ENCODE measurements at regions not wholly inside any gene's neighbourhood (a gene's known extent, or its start where the extent isn't known, plus 50 kb on each side); places are given as distances from the start of the nearest gene placed in this dataset.
"Not testable (repeated sequence)": the region's sequence is repeated elsewhere in the genome, so short reads cannot be mapped to it uniquely, and the experiment has no call there.

- DNase-seq (ENCODE audit: low read depth) = no peak
Observed at GRCh38 chr6:113750151-113750855, 106.8 kb upstream of the MARCKS start.

DNA sequence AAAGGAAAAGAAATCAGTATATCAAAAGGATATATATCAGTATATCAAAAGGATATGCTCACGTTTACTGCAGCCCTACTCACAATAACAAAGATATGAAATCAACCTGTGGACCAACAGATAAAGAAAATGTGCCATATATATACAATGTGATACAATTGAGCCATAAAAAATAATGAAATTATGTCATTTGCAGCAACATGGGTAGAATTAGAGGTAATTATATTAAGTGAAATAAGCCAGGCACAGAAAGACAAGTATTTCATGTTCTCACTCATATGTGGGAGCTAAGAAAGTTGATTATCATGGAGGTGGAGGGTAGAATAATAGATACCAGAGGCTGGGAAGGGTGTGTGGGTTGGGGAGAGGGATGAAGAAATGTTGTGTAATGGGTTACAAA is 102.9 kb upstream of the MARCKS start:
- no peak for DNase-seq (ENCODE audit: low read depth)

GRCh38 chr6:113755449-113756289 is 101.5 kb upstream of the MARCKS start:
- DNase-seq (ENCODE audit: low read depth) = no peak

DNA sequence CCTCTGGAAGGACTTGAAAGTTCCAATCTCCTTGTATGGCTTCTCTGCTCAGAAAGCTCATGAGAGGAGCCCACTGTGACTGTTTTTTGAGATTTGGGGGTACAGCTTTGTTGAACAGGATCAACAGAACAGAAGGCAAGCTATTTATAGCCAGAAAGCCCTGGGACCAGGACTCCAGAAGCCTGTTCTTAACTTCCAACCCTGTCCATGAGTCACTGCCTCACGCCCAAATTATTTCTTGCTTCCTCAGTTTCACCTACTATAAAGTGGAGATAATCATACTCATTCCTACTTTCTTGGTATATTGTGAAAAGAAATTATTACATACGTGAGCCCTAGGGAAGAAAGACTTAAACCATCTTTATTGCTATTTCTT is 100.9 kb upstream of the MARCKS start:
- no peak for DNase-seq (ENCODE audit: low read depth)

DNA sequence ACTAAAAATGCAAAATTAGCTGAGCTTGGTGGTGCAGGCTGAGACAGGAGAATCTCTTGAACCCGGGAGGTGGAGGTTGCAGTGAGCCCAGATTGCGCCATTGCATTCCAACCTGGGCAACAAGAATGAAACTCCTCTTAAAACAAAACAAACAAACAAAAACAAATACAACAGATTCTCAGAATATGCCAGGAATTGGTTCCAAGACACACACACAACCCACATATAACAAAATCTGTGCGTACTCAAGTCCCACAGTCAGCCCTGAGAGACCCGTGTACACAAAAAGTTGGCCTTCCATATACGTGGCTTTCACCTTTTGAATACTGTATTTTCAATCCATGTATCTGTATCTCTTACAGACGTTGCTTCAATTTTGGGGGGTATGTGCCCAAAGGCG is 98.9 kb upstream of the MARCKS start:
- no peak for DNase-seq (ENCODE audit: low read depth)

DNA sequence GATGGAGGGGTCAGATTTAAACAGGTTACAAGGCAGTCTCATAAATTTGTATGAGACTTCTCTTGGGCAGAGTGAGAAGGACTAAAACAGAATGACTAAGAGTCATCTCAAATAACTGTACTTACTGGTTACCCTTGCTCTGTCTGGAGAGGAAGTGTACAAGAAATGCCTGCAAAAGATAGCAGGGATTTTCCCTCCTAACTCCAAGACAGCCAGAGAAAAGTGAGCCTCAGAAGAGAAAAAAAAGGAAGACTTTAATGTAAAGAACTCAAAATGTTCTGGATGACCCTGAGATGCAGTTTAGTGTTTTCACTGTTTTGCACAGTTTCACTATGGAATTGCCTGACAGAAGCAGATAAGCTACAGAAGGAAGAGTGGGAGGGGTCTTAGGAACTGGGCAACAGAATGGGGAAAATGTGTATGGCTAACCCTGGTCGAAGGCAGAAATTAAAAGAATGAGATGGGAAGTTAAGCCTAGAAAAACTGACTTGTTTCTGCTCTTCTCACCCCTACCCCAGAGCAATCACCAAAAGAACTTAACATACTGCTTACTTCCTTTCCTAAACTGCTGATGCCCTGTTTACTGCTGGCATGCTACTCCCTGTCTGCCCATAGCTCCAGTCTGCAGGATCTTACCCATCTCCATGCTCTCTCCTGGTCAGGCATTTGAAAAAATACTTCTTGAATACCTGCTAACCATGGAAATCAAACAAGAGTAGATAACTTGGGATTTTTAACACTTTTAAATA is 98.1 kb upstream of the MARCKS start:
- peak; percentile 53 for DNase-seq (ENCODE audit: low read depth)

DNA sequence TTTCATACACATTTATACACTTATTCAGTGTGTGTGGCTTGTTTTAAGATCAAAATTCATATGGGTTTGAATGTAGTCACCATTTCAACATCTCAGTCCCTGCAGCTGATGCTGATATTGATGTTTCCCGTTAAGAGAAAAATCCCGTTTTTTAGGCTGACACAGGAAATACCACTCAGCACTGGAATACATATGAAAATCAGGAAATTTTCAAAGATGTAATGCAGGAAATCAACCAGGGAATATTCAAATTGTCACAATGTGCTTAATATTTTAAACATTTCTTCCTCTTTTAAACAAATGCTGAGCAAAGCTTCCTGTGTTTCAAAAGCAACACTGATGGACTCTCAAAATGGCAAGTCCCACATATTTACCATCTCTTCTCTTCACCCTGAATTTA is 94.5 kb upstream of the MARCKS start:
- no peak for DNase-seq (ENCODE audit: low read depth)

DNA sequence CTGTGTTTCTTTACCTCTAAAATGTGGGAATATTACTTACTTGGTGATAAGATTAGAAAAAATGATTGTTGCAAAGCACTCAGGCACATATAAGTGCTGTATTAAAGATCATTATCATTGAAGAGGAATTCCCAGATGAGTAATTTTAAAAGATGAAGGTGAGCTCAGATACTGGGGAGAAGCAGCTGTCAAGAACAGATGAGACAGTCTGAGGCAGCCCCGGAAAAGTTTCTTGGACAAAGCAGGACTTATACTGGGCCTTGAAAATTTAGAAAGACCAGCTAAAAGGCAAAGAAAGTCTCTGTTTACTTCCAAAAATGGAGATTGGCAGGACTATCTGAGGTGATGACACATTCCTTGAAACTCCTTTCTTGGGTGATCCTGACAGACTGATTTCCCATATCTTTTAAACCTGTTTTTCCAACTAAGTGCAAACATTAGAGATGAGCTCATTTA is 93.8 kb upstream of the MARCKS start:
- DNase-seq (ENCODE audit: low read depth) = peak; percentile 5

DNA sequence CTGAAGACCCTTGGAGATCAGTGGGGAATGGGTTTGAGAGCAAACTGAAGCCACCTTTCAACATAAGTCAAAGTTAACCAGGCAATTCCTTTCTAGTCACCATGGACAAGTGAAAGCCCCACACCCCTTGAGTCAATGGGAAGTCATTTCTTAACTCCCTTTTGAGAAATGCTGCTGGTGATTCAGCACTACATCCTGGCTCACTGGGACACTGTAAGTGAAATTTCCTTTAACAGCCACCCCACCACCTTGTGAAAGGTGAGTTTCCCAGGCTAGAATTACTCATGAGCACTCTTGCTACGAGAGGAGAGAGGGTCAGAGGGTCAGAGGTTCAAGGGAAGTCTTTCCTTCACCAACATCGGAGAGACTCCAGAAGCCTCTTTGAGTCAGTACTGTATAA is 93.3 kb upstream of the MARCKS start:
- peak; percentile 84 for DNase-seq (ENCODE audit: low read depth)

DNA sequence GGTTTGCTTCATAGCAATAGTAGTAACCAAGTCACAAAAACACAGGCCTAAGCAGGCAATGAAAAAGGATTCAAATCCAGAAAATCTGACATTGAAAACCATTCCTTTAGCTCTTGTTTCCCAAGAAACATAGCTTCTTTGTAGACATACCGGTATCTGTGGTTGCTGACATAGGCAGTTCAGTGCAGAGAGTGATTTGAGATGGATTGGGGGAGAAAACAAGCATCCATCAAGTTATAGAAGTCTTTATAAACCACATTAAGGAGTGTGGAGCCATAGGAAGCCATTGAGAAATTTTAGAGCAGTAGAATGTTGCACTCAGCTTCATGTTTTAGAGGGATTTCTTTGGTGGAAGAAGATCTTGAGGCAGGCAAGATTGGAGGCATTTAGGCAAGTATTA is 91.2 kb upstream of the MARCKS start:
- no peak for DNase-seq (ENCODE audit: low read depth)

DNA sequence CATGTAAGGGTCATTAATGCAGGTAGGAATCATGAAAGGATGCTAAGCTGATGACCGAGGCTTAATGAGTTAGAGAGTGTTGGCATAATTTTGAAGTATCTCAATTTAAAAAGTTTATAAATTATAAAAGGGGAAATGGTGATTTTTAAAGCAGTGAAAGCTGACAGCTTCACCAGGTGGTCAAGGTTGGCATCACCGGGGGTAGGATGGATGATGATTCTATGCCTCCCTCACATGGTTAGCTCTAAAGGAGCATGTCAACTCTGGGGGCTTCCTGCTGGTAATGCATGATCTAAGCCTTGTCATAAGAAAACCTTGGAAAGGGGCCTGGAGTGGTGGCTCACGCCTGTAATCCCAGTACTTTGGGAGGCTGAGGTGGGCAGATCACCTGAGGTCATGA is 89.2 kb upstream of the MARCKS start:
- DNase-seq (ENCODE audit: low read depth) = no peak

DNA sequence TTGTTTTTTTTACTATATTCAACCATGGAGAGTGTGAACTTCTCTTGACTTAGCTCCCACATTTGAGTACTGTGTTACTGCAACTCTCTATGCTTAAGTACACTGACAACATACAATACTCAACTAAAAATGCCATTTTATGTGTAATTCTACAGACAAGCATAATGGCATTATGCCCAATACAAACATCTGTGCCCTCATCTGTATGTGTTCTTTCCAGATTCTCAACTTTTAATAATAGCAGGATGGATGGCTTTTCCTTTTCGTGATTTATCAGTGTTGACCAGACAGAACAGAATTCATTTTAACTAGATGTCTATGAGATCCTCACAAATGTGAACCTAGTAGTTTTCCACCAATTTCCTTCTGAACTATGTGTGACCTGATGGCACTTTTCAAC is 84.2 kb upstream of the MARCKS start:
- DNase-seq (ENCODE audit: low read depth) = no peak

GRCh38 chr6:113774127-113774825 is 82.9 kb upstream of the MARCKS start:
- peak; percentile 82 for DNase-seq (ENCODE audit: low read depth)

DNA sequence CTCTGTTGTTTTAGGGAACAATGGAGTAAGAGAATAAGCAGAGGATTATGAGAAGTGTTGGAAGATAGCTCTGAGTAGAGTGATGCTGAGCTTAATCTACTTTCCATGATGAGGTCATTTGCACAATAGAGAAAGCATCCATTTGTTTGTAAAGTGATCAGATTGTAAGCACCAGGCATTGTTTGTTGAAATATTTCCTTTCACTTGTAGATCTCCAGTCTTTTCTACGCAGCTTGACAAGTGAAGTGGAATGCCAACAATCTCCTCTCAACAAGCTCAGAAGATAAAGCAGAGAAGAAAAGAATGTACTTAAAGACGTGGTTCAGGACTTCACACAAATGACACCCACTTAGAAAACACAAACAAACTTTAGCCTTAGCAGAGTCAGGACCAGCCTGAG is 80.1 kb upstream of the MARCKS start:
- DNase-seq (ENCODE audit: low read depth) = peak; percentile 65

DNA sequence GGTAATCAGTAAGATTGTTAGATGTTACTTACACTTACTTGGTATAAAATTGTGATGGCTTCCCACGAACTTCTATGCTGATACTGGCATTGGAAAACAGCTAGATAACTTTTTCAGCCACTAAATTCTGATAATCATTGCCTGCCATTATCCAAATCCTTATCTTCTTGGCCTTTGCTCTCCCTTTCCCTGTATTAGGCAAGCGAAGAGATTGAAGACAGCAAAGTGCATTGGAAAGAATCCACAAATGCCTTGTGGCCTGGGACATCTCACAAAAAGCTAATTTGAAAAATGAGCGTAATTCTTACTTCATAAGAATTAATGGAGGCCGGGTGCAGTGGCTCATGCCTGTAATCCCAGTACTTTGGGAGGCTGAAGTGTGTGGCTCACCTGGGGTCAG is 79.5 kb upstream of the MARCKS start:
- DNase-seq (ENCODE audit: low read depth) = no peak

- DNase-seq (ENCODE audit: low read depth) = peak; percentile 21
Observed at GRCh38 chr6:113779656-113780055, 77.5 kb upstream of the MARCKS start.

DNA sequence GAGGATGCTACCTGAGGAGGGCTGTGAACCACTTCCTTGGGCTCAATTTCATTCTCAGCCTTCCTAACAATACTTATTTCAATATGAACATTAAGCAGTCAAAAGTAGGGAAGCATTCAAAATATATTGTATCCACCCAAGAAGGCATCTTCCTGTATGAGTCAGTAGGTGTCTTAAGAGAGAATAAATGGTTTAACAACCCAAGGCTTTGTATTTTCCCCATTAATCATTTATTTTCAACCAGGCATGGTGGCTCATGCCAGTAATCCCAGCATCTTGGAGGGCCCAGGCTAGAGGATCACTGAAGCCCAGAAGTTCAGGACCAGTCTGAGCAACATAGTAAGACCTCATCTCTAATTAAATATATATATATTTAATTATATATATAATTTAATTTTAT is 74.5 kb upstream of the MARCKS start:
- DNase-seq (ENCODE audit: low read depth) = peak; percentile 8

DNA sequence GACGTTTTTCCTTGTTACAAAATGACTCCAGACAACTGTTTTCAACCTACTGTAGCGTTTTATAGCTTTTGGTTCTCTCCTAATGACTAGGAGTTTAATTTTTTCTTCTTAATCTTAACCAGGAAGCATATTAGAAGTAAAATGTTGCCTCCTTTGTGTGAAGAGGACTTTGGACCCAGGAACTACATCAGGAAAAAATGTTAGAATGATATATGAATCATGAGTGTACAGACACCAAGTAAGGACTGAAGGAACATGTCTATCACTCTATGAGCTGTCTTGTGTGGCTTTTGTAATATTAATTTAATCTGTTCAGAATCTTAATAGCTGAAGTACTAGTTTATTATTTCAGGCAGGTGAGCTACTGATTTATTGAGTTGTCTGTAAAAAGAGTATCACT is 71.0 kb upstream of the MARCKS start:
- no peak for DNase-seq (ENCODE audit: low read depth)

GRCh38 chr6:113788586-113788985 is 68.6 kb upstream of the MARCKS start:
- DNase-seq (ENCODE audit: low read depth) = no peak

GRCh38 chr6:113791225-113791624 is 65.9 kb upstream of the MARCKS start:
- not testable (repeated sequence) for DNase-seq (ENCODE audit: low read depth)

- not testable (repeated sequence) for DNase-seq (ENCODE audit: low read depth)
Observed at GRCh38 chr6:113795371-113795770, 61.8 kb upstream of the MARCKS start.

- DNase-seq (ENCODE audit: low read depth) = no peak
Observed at GRCh38 chr6:113796038-113796437, 61.1 kb upstream of the MARCKS start.
